ENCODE measurements at regions not wholly inside any gene's neighbourhood (a gene's known extent, or its start where the extent isn't known, plus 50 kb on each side); places are given as distances from the start of the nearest gene placed in this dataset.

GRCh38 chr1:221138516-221138915 is 259.3 kb downstream of the HLX start:
- TF ChIP-seq CTCF (IDR thresholded peaks at IDR 0.05) (no peak), POLR2A (IDR thresholded peaks at IDR 0.05) (no peak)

Measured in Peyer's patch (tissue), 4 donors.